ENCODE measurements at regions not wholly inside any gene's neighbourhood (a gene's known extent, or its start where the extent isn't known, plus 50 kb on each side); places are given as distances from the start of the nearest gene placed in this dataset.

DNA sequence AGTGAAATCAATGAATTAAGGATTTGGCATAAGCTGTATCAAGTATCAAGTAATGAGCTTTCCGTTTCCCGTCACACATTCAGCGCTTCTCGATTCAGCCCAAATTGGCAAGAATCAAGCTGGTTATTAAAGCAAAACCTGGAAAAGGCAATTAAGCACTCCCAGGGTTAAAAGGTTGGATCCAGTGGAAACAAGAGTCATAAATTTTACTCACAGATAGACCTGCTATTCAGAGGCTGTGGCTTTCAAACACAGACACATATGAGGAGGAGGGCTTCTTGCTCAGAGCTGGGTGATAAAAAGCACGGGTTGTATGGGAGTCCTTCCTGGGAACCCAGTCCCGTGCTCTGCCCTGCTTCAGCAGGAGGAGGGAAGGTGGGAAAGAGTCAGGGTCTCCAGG lies 112.3 kb upstream of the CXCL14 start:
- TF ChIP-seq, protein P1, sequence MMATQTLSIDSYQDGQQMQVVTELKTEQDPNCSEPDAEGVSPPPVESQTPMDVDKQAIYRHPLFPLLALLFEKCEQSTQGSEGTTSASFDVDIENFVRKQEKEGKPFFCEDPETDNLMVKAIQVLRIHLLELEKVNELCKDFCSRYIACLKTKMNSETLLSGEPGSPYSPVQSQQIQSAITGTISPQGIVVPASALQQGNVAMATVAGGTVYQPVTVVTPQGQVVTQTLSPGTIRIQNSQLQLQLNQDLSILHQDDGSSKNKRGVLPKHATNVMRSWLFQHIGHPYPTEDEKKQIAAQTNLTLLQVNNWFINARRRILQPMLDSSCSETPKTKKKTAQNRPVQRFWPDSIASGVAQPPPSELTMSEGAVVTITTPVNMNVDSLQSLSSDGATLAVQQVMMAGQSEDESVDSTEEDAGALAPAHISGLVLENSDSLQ (IDR thresholded peaks at IDR 0.05): no peak
- no peak for TF ChIP-seq FOXM1 (IDR thresholded peaks at IDR 0.05; ENCODE audit: borderline replicate concordance)
- TF ChIP-seq HDGF (IDR thresholded peaks at IDR 0.05; ENCODE audit: borderline replicate concordance): no peak
- TF ChIP-seq SP1 (IDR thresholded peaks at IDR 0.05): no peak
- no peak for TF ChIP-seq CTBP1 (IDR thresholded peaks at IDR 0.05; ENCODE audit: borderline replicate concordance)
- no peak for TF ChIP-seq FOXA1 (IDR thresholded peaks at IDR 0.05)
- TF ChIP-seq BHLHE40 (IDR thresholded peaks at IDR 0.05; ENCODE audit: borderline replicate concordance): no peak
- no peak for TF ChIP-seq SUZ12 (IDR thresholded peaks at IDR 0.05)
- no peak for TF ChIP-seq LEF1 (IDR thresholded peaks at IDR 0.05; ENCODE audit: borderline replicate concordance)
- no peak for TF ChIP-seq ZNF384 (IDR thresholded peaks at IDR 0.05)
- no peak for TF ChIP-seq TARDBP (IDR thresholded peaks at IDR 0.05)

Data from HEK293T (cell line).